D721Med (cell line): ENCODE measurements at regions not wholly inside any gene's neighbourhood (a gene's known extent, or its start where the extent isn't known, plus 50 kb on each side); places are given as distances from the start of the nearest gene placed in this dataset.
"Not testable (repeated sequence)": the region's sequence is repeated elsewhere in the genome, so short reads cannot be mapped to it uniquely, and the experiment has no call there.

Experiments used
- DNase-seq: peaks from one replicate; pipeline ENCODE4 v3.0.0; 2011; ENCODE audit warnings: low spot score; ENCODE audit not compliant: insufficient read length
- FAIRE-seq: peaks from 2 replicates; lab custom pipeline; 2011; peaks lifted over from hg19 to GRCh38; lab: Jason Lieb, UNC
- TF ChIP-seq, protein P1 (sequence below): IDR thresholded peaks from 2 replicates; pipeline ENCODE4 v1.5.1; 2012; ENCODE audit warnings: mild to moderate bottlenecking, control low read depth; ENCODE audit not compliant: insufficient read depth; ENCODE audit errors: missing control alignments

DNA sequence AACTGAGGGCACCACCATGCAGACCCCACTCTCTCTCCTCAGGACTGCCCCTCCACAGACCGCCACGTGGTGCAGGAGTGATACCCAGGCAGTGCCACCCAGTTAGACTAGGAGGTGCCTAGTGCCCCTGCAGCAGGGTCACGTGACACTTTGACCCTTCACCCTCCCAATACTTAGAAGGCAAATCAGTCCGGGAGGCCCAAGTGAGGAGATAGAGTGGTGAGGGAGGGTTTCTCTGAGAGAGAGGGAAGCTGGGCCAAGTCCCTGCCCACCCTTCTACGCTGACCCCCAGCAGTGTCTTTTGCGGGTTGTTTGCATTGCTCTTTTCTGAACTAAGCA, 84.6 kb downstream of the BUD13 start:
- no peak for FAIRE-seq
- TF ChIP-seq, protein P1, sequence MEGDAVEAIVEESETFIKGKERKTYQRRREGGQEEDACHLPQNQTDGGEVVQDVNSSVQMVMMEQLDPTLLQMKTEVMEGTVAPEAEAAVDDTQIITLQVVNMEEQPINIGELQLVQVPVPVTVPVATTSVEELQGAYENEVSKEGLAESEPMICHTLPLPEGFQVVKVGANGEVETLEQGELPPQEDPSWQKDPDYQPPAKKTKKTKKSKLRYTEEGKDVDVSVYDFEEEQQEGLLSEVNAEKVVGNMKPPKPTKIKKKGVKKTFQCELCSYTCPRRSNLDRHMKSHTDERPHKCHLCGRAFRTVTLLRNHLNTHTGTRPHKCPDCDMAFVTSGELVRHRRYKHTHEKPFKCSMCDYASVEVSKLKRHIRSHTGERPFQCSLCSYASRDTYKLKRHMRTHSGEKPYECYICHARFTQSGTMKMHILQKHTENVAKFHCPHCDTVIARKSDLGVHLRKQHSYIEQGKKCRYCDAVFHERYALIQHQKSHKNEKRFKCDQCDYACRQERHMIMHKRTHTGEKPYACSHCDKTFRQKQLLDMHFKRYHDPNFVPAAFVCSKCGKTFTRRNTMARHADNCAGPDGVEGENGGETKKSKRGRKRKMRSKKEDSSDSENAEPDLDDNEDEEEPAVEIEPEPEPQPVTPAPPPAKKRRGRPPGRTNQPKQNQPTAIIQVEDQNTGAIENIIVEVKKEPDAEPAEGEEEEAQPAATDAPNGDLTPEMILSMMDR, result no peak
- DNase-seq, result no peak

DNA sequence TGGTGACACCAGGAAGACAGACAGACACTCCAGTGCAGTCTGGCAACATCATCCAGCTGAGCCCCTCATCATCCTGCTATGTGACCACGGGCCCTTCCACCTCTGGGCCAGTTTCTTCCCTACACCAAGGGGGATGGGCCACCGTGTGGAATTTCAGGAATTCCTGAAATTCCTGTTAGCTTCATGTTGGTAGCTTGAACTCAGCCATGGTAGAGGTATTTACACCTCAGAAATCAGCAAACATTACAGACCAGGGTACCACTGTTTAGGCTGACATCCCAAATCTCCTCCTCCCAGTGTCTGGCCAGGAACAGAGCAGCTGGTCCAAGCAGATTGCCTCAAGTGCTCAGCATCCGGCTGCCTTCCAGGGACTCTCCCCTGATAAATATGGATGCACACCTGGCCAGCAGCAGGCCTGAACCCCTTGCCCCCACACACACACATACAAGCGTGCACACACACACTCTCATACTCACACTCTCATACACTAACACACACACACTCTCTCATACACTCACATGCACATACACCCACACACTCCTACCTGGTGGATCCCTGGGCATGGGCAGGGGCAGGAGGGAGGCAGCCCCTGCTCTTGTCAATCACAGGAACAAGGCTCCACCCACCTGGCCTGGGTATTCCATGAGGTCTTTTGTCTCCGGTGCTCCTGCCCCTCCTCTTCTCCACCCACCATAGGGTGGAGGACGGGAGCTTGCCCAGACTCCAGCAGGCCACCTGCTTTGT, 85.2 kb downstream of the BUD13 start:
- FAIRE-seq (no peak), DNase-seq (no peak)
- TF ChIP-seq, protein P1, result no peak

DNA sequence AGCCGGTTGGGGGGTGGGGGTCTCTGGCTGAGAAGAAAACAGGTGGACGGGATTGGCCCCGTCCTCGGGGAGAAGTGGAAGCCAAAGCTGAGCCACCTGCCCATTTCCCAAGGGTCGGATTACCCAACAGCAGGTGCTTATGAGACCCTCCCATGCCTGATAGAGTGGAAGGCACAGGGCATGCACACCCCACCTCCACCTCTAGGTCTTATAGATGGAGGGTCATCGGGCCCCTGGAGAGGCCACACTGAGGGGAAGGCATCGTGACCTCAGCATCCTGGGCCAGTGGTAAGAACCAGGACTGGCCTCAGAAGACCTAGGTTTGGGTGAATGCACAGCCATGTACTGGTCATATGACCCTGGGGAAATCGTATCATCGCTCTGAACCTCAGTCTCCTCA, 85.9 kb downstream of the BUD13 start:
- TF ChIP-seq, protein P1, result no peak
- DNase-seq, result no peak
- FAIRE-seq, result no peak

DNA sequence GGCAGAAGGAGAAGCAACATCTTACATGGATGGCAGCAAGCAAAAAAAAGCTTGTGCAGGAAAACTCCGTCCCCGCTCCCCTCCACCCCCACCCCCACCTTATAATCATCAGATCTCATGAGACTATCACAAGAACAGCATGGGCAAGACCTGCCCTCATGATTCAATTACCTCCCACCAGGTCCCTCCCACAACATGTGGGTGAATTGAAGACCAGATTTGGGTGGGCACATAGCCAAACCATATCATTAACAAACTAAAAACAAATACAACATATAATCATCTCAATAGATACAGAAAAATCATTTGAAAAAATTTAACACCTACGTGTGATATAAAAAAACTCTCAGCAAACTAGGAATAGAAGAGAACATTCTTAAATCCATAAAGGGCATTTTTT, 88.8 kb downstream of the BUD13 start:
- no peak for DNase-seq
- no peak for FAIRE-seq
- TF ChIP-seq, protein P1, result no peak

DNA sequence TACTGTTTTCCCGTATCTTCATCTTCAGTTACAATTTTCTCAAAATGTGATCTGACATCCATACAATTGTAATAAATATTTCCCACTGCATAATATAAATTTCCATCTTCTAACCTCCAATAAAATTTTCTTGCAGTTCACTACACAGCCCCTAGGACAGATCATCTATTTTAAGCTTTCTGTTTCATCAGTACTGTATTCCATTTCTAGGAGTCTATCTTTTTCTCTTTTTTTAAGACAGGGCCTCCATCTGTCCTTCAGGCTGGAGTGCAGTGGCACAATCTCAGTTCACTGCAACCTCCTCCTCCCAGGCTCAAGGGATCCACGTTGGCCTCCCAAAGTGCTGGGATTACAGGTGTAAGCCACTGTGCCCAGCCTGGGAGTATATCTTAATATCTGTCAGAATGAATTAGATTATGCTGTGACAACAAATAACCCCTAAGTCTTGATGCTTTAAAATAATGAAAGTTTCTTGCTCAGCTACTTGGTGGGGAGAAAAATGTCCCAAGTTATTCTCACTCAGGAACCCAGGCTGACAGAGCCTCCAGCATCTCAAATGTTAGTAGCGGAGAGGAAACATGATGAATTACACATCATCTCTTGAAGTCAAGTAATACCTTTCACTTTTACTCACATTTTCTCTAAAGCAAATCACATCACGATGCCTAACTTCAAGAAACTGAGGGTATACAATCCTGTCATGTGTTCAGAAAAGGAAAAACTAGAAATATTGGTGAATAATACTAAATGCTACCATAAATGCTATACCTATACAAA, 92.2 kb downstream of the BUD13 start:
- FAIRE-seq (no peak), DNase-seq (no peak)
- TF ChIP-seq, protein P1, result no peak

DNA sequence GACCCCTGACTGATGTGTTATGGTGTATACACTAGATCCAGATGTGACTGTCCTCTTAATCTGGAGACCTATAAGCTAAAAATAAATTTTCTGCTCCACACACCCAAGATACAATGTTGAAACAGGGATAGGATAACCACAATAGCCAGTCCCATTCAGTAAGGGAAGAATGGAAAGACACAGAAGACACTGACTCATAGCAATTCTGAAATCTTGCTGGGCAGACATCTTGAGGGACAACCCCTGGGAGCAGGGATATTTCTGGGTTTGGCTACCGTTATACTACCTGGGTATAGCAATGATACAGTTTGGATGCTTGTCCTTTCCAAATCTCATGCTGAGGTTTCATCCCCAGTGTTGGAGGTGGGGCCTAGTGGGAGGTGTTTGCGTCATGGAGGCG, 93.9 kb downstream of the BUD13 start:
- TF ChIP-seq, protein P1, result no peak
- no peak for DNase-seq
- FAIRE-seq, result no peak

DNA sequence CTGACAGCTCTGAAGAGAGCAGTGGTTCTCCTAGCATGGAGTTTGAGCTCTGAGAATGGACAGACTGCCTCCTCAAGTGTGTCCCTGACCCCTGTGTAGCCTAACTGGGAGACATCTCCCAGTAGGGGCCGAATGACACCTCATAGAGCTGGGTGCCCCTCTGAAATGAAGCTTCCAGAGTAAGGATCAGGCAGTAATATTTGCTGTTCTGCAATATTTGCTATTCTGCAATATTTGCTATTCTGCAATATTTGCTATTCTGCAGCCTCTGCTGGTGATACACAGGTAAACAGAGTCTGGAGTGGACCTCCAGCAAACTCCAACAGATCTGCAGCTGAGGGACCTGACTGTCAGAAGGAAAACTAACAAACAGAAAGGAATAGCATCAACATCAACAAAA, 105.5 kb downstream of the BUD13 start:
- FAIRE-seq, result not testable (repeated sequence)

DNA sequence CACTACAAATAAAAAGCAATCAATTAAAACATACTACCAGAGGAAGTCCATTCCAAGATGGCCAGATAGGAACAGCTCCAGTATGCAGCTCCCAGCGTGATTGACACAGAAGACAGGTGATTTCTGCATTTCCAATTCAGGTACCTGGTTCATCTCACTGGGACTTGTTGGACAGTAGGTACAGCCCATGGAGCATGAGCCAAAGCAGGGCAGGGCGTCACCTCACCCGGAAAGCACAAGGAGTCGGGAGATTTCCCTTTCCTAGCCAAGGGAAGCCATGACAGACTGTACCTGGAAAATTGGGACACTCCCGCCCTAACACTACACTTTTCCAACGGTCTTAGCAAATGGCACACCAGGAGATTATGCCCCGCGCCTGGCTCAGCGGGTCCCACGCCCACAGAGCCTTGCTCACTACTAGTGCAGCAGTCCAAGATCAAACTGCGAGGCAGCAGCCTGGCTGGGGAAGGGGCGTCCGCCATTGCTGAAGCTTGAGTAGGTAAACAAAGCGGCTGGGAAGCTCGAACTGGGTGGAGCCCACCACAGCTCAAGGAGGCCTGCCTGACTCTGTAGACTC, 106.0 kb downstream of the BUD13 start:
- not testable (repeated sequence) for FAIRE-seq, DNase-seq

More for the DNA sequence above, 105.5 kb downstream of the BUD13 start:
- DNase-seq, result not testable (repeated sequence)
